GM18868 (cell line): ENCODE measurements at regions not wholly inside any gene's neighbourhood (a gene's known extent, or its start where the extent isn't known, plus 50 kb on each side); places are given as distances from the start of the nearest gene placed in this dataset.
"Not testable (repeated sequence)": the region's sequence is repeated elsewhere in the genome, so short reads cannot be mapped to it uniquely, and the experiment has no call there.

ENCODE experiments used
- ATAC-seq: cut with Tn5 transposase; IDR thresholded peaks from one replicate; pipeline ENCODE4 v1.9.1; 2021; ENCODE audit warnings: mild to moderate bottlenecking, moderate library complexity; ENCODE audit not compliant: unreplicated experiment

- ATAC-seq: no peak
These were observed 481.3 kb upstream of the ADGRL3 start for GRCh38 chr4:60718874-60719273.

GRCh38 chr4:60721685-60722084 lies 478.4 kb upstream of the ADGRL3 start:
- no peak for ATAC-seq

- no peak for ATAC-seq
These were observed 476.3 kb upstream of the ADGRL3 start for GRCh38 chr4:60723796-60724195.

GRCh38 chr4:60724623-60725022 lies 475.5 kb upstream of the ADGRL3 start:
- no peak for ATAC-seq

GRCh38 chr4:60726779-60727178 lies 473.3 kb upstream of the ADGRL3 start:
- no peak for ATAC-seq

GRCh38 chr4:60729194-60729593 lies 470.9 kb upstream of the ADGRL3 start:
- ATAC-seq: no peak

- ATAC-seq: not testable (repeated sequence)
These were observed 470.4 kb upstream of the ADGRL3 start for GRCh38 chr4:60729764-60730163.

- no peak for ATAC-seq
These were observed 462.3 kb upstream of the ADGRL3 start for GRCh38 chr4:60737858-60738257.

- ATAC-seq: no peak
These were observed 456.5 kb upstream of the ADGRL3 start for GRCh38 chr4:60743654-60744053.

GRCh38 chr4:60744767-60745166 lies 455.4 kb upstream of the ADGRL3 start:
- ATAC-seq: no peak

GRCh38 chr4:60745800-60746571 lies 454.1 kb upstream of the ADGRL3 start:
- ATAC-seq: no peak

- ATAC-seq: no peak
These were observed 449.2 kb upstream of the ADGRL3 start for GRCh38 chr4:60750962-60751361.

- ATAC-seq: no peak
These were observed 442.0 kb upstream of the ADGRL3 start for GRCh38 chr4:60757986-60758680.

- no peak for ATAC-seq
These were observed 440.4 kb upstream of the ADGRL3 start for GRCh38 chr4:60759518-60760245.

- no peak for ATAC-seq
These were observed 419.3 kb upstream of the ADGRL3 start for GRCh38 chr4:60780874-60781273.

- no peak for ATAC-seq
These were observed 409.5 kb upstream of the ADGRL3 start for GRCh38 chr4:60790608-60791007.

- ATAC-seq: no peak
These were observed 405.8 kb upstream of the ADGRL3 start for GRCh38 chr4:60794372-60794771.

- no peak for ATAC-seq
These were observed 400.9 kb upstream of the ADGRL3 start for GRCh38 chr4:60799214-60799613.

GRCh38 chr4:60800701-60801100 lies 399.4 kb upstream of the ADGRL3 start:
- no peak for ATAC-seq

- peak; percentile 89 for ATAC-seq
These were observed 394.4 kb upstream of the ADGRL3 start for GRCh38 chr4:60805500-60806313.
